NOMO-1 treated with DMSO at 0.1 percent for 48 hours (cell line): ENCODE measurements at regions not wholly inside any gene's neighbourhood (a gene's known extent, or its start where the extent isn't known, plus 50 kb on each side); places are given as distances from the start of the nearest gene placed in this dataset.
A peak's percentile ranks its signal among the peaks of the same experiment; 100 is the strongest.

ENCODE experiments used
- DNase-seq: peaks from one replicate; lab custom pipeline; 2025; ENCODE audit not compliant: unreplicated experiment; lab: John Stamatoyannopoulos, UW

GRCh38 chr4:65126200-65126599 is 544.1 kb downstream of the EPHA5 start:
- no peak for DNase-seq

- no peak for DNase-seq
Observed at GRCh38 chr4:65120287-65120686, 550.0 kb downstream of the EPHA5 start.

- DNase-seq, result no peak
Observed at GRCh38 chr4:65102419-65102818, 567.9 kb downstream of the EPHA5 start.

- DNase-seq, result no peak
Observed at GRCh38 chr4:65096630-65097029, 573.7 kb downstream of the EPHA5 start.

GRCh38 chr4:65089666-65090065 is 580.6 kb downstream of the EPHA5 start:
- DNase-seq, result no peak

GRCh38 chr4:65083076-65083475 is 587.2 kb downstream of the EPHA5 start:
- no peak for DNase-seq

GRCh38 chr4:65071564-65071963 is 598.7 kb downstream of the EPHA5 start:
- no peak for DNase-seq

GRCh38 chr4:65069177-65069576 is 601.1 kb downstream of the EPHA5 start:
- no peak for DNase-seq

- no peak for DNase-seq
Observed at GRCh38 chr4:65066106-65066505, 604.2 kb downstream of the EPHA5 start.

GRCh38 chr4:65063601-65064000 is 606.7 kb downstream of the EPHA5 start:
- DNase-seq, result no peak

GRCh38 chr4:65050786-65051185 is 619.5 kb downstream of the EPHA5 start:
- no peak for DNase-seq

- no peak for DNase-seq
Observed at GRCh38 chr4:65046192-65047133, 623.8 kb downstream of the EPHA5 start.

GRCh38 chr4:65033899-65034298 is 624.6 kb upstream of the TECRL start:
- DNase-seq, result no peak

- DNase-seq, result no peak
Observed at GRCh38 chr4:65028592-65028991, 619.3 kb upstream of the TECRL start.

- no peak for DNase-seq
Observed at GRCh38 chr4:65023883-65024670, 614.8 kb upstream of the TECRL start.

GRCh38 chr4:65023081-65023480 is 613.8 kb upstream of the TECRL start:
- DNase-seq, result peak; percentile 2

- DNase-seq, result no peak
Observed at GRCh38 chr4:65021737-65022136, 612.5 kb upstream of the TECRL start.

GRCh38 chr4:65021149-65021548 is 611.9 kb upstream of the TECRL start:
- peak; percentile 34 for DNase-seq

GRCh38 chr4:65019775-65020174 is 610.5 kb upstream of the TECRL start:
- no peak for DNase-seq

- no peak for DNase-seq
Observed at GRCh38 chr4:65018313-65018712, 609.1 kb upstream of the TECRL start.

- no peak for DNase-seq
Observed at GRCh38 chr4:65014078-65014477, 604.8 kb upstream of the TECRL start.

- peak; percentile 8 for DNase-seq
Observed at GRCh38 chr4:65007841-65008439, 598.7 kb upstream of the TECRL start.
